ENCODE measurements at regions not wholly inside any gene's neighbourhood (a gene's known extent, or its start where the extent isn't known, plus 50 kb on each side); places are given as distances from the start of the nearest gene placed in this dataset.

- no peak for TF ChIP-seq CTCF (IDR thresholded peaks at IDR 0.05; ENCODE audit: insufficient read depth, low read depth, low read length)
- no peak for TF ChIP-seq EZH2 (IDR thresholded peaks at IDR 0.05; ENCODE audit: insufficient read depth, low read length)
Measured at GRCh38 chr2:35443087-35443486, 912.5 kb upstream of the CRIM1 start.
